Memory B cell (primary cell): ENCODE measurements at regions not wholly inside any gene's neighbourhood (a gene's known extent, or its start where the extent isn't known, plus 50 kb on each side); places are given as distances from the start of the nearest gene placed in this dataset.
"Not testable (repeated sequence)": the region's sequence is repeated elsewhere in the genome, so short reads cannot be mapped to it uniquely, and the experiment has no call there.

Source experiments
- ATAC-seq: fragments of 150-1000 bp; cut with Tn5 transposase; 2 replicates; pipeline ENCODE4 v1.10.0; 2021; ENCODE audit warnings: low read depth, mild to moderate bottlenecking, moderate library complexity
- DNase-seq, 2 donors: peaks; one replicate each; pipeline ENCODE4 v3.0.0; 2022; ENCODE audit warnings: low spot score in 2 of 2
- H3K27ac Mint-ChIP-seq: one replicate; pipeline ENCODE4 v1.8.0; 2022; ENCODE audit warnings: mild to moderate bottlenecking, moderate library complexity, mixed read lengths
- H3K27me3 Mint-ChIP-seq: one replicate; pipeline ENCODE4 v1.8.0; 2022; ENCODE audit warnings: mixed read lengths
- H3K36me3 Mint-ChIP-seq: one replicate; pipeline ENCODE4 v1.8.0; 2022; ENCODE audit warnings: mild to moderate bottlenecking, mixed read lengths
- H3K4me1 Mint-ChIP-seq: one replicate; pipeline ENCODE4 v1.8.0; 2022; ENCODE audit warnings: mixed read lengths
- H3K4me3 Mint-ChIP-seq: one replicate; pipeline ENCODE4 v1.8.0; 2022; ENCODE audit warnings: mild to moderate bottlenecking, moderate library complexity, mixed read lengths
- H3K9me3 Mint-ChIP-seq: one replicate; pipeline ENCODE4 v1.8.0; 2022; ENCODE audit warnings: mixed read lengths

GRCh38 chr10:42475168-42476098 is 162.9 kb downstream of the ZNF33B start:
- DNase-seq, result no peak
- ATAC-seq, result no peak
- Mint-ChIP-seq H3K4me3 (peak overlapping the region; percentile 25), H3K4me1 (no peaks in the 10 kb centered on the region), H3K9me3 (no peaks in the 10 kb centered on the region), H3K27me3 (peaks cover 10% of the 10 kb centered on the region), H3K36me3 (no peaks in the 10 kb centered on the region), H3K27ac (no peak overlapping the region)

- no peak overlapping the region for H3K4me3 Mint-ChIP-seq
- H3K27ac Mint-ChIP-seq, result no peak overlapping the region
- H3K4me1 Mint-ChIP-seq, result no peaks in the 10 kb centered on the region
- H3K27me3 Mint-ChIP-seq, result peaks cover 3% of the 10 kb centered on the region
- no peak for DNase-seq
- ATAC-seq, result no peak
- H3K36me3 Mint-ChIP-seq, result no peaks in the 10 kb centered on the region
- H3K9me3 Mint-ChIP-seq, result peaks cover 11% of the 10 kb centered on the region
Measured at GRCh38 chr10:42454313-42454712, 184.1 kb downstream of the ZNF33B start.

GRCh38 chr10:42431095-42431494 is 207.3 kb downstream of the ZNF33B start:
- no peak overlapping the region for H3K4me3 Mint-ChIP-seq
- H3K27ac Mint-ChIP-seq, result no peak overlapping the region
- H3K9me3 Mint-ChIP-seq, result peaks cover 2% of the 10 kb centered on the region
- H3K4me1 Mint-ChIP-seq, result no peaks in the 10 kb centered on the region
- no peaks in the 10 kb centered on the region for H3K36me3 Mint-ChIP-seq
- peaks cover 4% of the 10 kb centered on the region for H3K27me3 Mint-ChIP-seq
- DNase-seq (no peak), ATAC-seq (no peak)

GRCh38 chr10:42428534-42428933 is 209.8 kb downstream of the ZNF33B start:
- Mint-ChIP-seq H3K36me3 (no peaks in the 10 kb centered on the region), H3K27me3 (peaks cover 2% of the 10 kb centered on the region), H3K4me3 (no peak overlapping the region), H3K4me1 (no peaks in the 10 kb centered on the region), H3K9me3 (no peaks in the 10 kb centered on the region), H3K27ac (no peak overlapping the region)
- DNase-seq (no peak), ATAC-seq (no peak)

- no peak overlapping the region for H3K27ac Mint-ChIP-seq
- ATAC-seq, result no peak
- no peaks in the 10 kb centered on the region for H3K36me3 Mint-ChIP-seq
- no peak overlapping the region for H3K4me3 Mint-ChIP-seq
- no peaks in the 10 kb centered on the region for H3K9me3 Mint-ChIP-seq
- H3K4me1 Mint-ChIP-seq, result no peaks in the 10 kb centered on the region
- peaks cover 1% of the 10 kb centered on the region for H3K27me3 Mint-ChIP-seq
- no peak for DNase-seq
Measured at GRCh38 chr10:42422911-42423310, 215.5 kb downstream of the ZNF33B start.

- no peaks in the 10 kb centered on the region for H3K36me3 Mint-ChIP-seq
- H3K27ac Mint-ChIP-seq, result no peak overlapping the region
- DNase-seq (no peak), ATAC-seq (no peak)
- H3K4me3 Mint-ChIP-seq, result no peak overlapping the region
- H3K27me3 Mint-ChIP-seq, result peaks cover 1% of the 10 kb centered on the region
- H3K4me1 Mint-ChIP-seq, result no peaks in the 10 kb centered on the region
- peaks cover 1% of the 10 kb centered on the region for H3K9me3 Mint-ChIP-seq
Measured at GRCh38 chr10:42421812-42422211, 216.6 kb downstream of the ZNF33B start.

- no peak overlapping the region for H3K4me3 Mint-ChIP-seq
- no peak overlapping the region for H3K27ac Mint-ChIP-seq
- H3K27me3 Mint-ChIP-seq, result peaks cover 1% of the 10 kb centered on the region
- H3K9me3 Mint-ChIP-seq, result peaks cover 1% of the 10 kb centered on the region
- no peaks in the 10 kb centered on the region for H3K36me3 Mint-ChIP-seq
- no peaks in the 10 kb centered on the region for H3K4me1 Mint-ChIP-seq
- no peak for ATAC-seq
- no peak for DNase-seq
Measured at GRCh38 chr10:42419789-42420188, 218.6 kb downstream of the ZNF33B start.

GRCh38 chr10:42380926-42381547 is 257.3 kb downstream of the ZNF33B start:
- no peak overlapping the region for H3K27ac Mint-ChIP-seq
- H3K4me3 Mint-ChIP-seq, result no peak overlapping the region
- peaks cover 11% of the 10 kb centered on the region for H3K9me3 Mint-ChIP-seq
- DNase-seq, result no peak
- no peaks in the 10 kb centered on the region for H3K4me1 Mint-ChIP-seq
- H3K27me3 Mint-ChIP-seq, result peaks cover under 1% of the 10 kb centered on the region
- no peak for ATAC-seq
- H3K36me3 Mint-ChIP-seq, result no peaks in the 10 kb centered on the region

- Mint-ChIP-seq H3K4me1 (no peaks in the 10 kb centered on the region), H3K27ac (no peak overlapping the region), H3K27me3 (no peaks in the 10 kb centered on the region), H3K4me3 (peak overlapping the region; percentile 71), H3K9me3 (peaks cover 9% of the 10 kb centered on the region), H3K36me3 (no peaks in the 10 kb centered on the region)
- peak in 1 of 2 donors; percentile 11 for DNase-seq
- ATAC-seq, result peak; percentile 63
Measured at GRCh38 chr10:42367532-42368230, 270.7 kb downstream of the ZNF33B start.

GRCh38 chr10:42351745-42352144 is 286.6 kb downstream of the ZNF33B start:
- Mint-ChIP-seq H3K9me3 (peaks cover 5% of the 10 kb centered on the region), H3K4me1 (no peaks in the 10 kb centered on the region), H3K27me3 (no peaks in the 10 kb centered on the region), H3K4me3 (no peak overlapping the region), H3K27ac (no peak overlapping the region), H3K36me3 (no peaks in the 10 kb centered on the region)
- DNase-seq, result no peak
- ATAC-seq, result no peak

- peaks cover 16% of the 10 kb centered on the region for H3K9me3 Mint-ChIP-seq
- not testable (repeated sequence) for H3K4me1 Mint-ChIP-seq, ATAC-seq, H3K4me3 Mint-ChIP-seq, H3K27ac Mint-ChIP-seq, DNase-seq, H3K27me3 Mint-ChIP-seq, H3K36me3 Mint-ChIP-seq
Measured at GRCh38 chr10:42336593-42337337, 301.6 kb downstream of the ZNF33B start.

- H3K4me3 Mint-ChIP-seq, ATAC-seq, H3K4me1 Mint-ChIP-seq, H3K36me3 Mint-ChIP-seq, DNase-seq, H3K27me3 Mint-ChIP-seq, H3K27ac Mint-ChIP-seq: not testable (repeated sequence)
- H3K9me3 Mint-ChIP-seq, result peaks cover 16% of the 10 kb centered on the region
Measured at GRCh38 chr10:42335653-42336296, 302.6 kb downstream of the ZNF33B start.

- no peak overlapping the region for H3K4me3 Mint-ChIP-seq
- peaks cover 72% of the 10 kb centered on the region for H3K36me3 Mint-ChIP-seq
- no peaks in the 10 kb centered on the region for H3K27me3 Mint-ChIP-seq
- H3K4me1 Mint-ChIP-seq, result peaks cover 2% of the 10 kb centered on the region
- H3K27ac Mint-ChIP-seq, result no peak overlapping the region
- DNase-seq (no peak), ATAC-seq (no peak)
- H3K9me3 Mint-ChIP-seq, result peaks cover 94% of the 10 kb centered on the region
Measured at GRCh38 chr10:42304341-42304740, 334.0 kb downstream of the ZNF33B start.
